HL-60 (cell line): ENCODE measurements at regions not wholly inside any gene's neighbourhood (a gene's known extent, or its start where the extent isn't known, plus 50 kb on each side); places are given as distances from the start of the nearest gene placed in this dataset.

Source experiments
- DNase-seq, 2 experiments: peaks; one replicate each; pipeline ENCODE4 v3.0.0-alpha.2; 2010 to 2020; ENCODE audit warnings: low read depth in 1 of 2, low spot score in 1 of 2
- H3K27ac ChIP-seq: fragments of 250-450 bp; sonication (Bioruptor Pico); replicated peaks from 2 replicates; pipeline ENCODE4 v1.5.1; 2020; ENCODE audit warnings: mild to moderate bottlenecking, moderate library complexity
- H3K27me3 ChIP-seq: fragments of 250-450 bp; sonication (Bioruptor Pico); 2 replicates; pipeline ENCODE4 v1.5.1; 2021; ENCODE audit warnings: mild to moderate bottlenecking, moderate library complexity; ENCODE audit not compliant: insufficient read depth, poor library complexity, severe bottlenecking
- H3K4me3 ChIP-seq: replicated peaks from 2 replicates; pipeline ENCODE4 v1.5.1; 2011; ENCODE audit warnings: mild to moderate bottlenecking, control low read depth, low read length; ENCODE audit not compliant: insufficient read depth
- CTCF ChIP-seq: IDR thresholded peaks from one replicate; pipeline ENCODE4 v1.5.1; 2011; ENCODE audit warnings: low read length, control low read depth, inconsistent platforms; ENCODE audit not compliant: insufficient read depth
- GABPA ChIP-seq: IDR thresholded peaks from 2 replicates; pipeline ENCODE4 v1.6.1; 2012; ENCODE audit warnings: low read depth
- POLR2AphosphoS5 ChIP-seq: IDR thresholded peaks from 2 replicates; pipeline ENCODE4 v1.6.1; 2012; ENCODE audit warnings: low read depth
- REST ChIP-seq: IDR thresholded peaks from 2 replicates; pipeline ENCODE4 v1.6.1; 2012; ENCODE audit warnings: low read depth; ENCODE audit not compliant: insufficient replicate concordance
- SPI1 ChIP-seq: IDR thresholded peaks from 2 replicates; pipeline ENCODE4 v1.6.1; 2012; ENCODE audit warnings: low read depth, mild to moderate bottlenecking, borderline replicate concordance

- H3K27me3 ChIP-seq = no peaks in the 10 kb centered on the region
- H3K27ac ChIP-seq = no peak overlapping the region
- DNase-seq = no peak
- no peak overlapping the region for H3K4me3 ChIP-seq
- TF ChIP-seq REST (no peak), CTCF (no peak), SPI1 (no peak), POLR2AphosphoS5 (no peak), GABPA (no peak)
These were observed 587.9 kb downstream of the GBE1 start for GRCh38 chr3:81173514-81173913.

- TF ChIP-seq SPI1 (no peak), POLR2AphosphoS5 (no peak), GABPA (no peak), CTCF (no peak), REST (no peak)
- no peak overlapping the region for H3K27ac ChIP-seq
- no peaks in the 10 kb centered on the region for H3K27me3 ChIP-seq
- no peak for DNase-seq
- H3K4me3 ChIP-seq = no peak overlapping the region
These were observed 591.1 kb downstream of the GBE1 start for GRCh38 chr3:81170298-81170697.

- H3K27ac ChIP-seq = no peak overlapping the region
- H3K27me3 ChIP-seq = no peaks in the 10 kb centered on the region
- no peak for DNase-seq
- TF ChIP-seq GABPA (no peak), CTCF (no peak), POLR2AphosphoS5 (no peak), SPI1 (no peak), REST (no peak)
- H3K4me3 ChIP-seq = no peak overlapping the region
These were observed 596.6 kb downstream of the GBE1 start for GRCh38 chr3:81164806-81165205.
